Iris pigment epithelial cell (primary cell): ENCODE measurements at regions not wholly inside any gene's neighbourhood (a gene's known extent, or its start where the extent isn't known, plus 50 kb on each side); places are given as distances from the start of the nearest gene placed in this dataset.

Experiments used
- DNase-seq: peaks from one replicate; pipeline ENCODE4 v3.0.0-alpha.2; 2011; ENCODE audit warnings: low read depth

DNA sequence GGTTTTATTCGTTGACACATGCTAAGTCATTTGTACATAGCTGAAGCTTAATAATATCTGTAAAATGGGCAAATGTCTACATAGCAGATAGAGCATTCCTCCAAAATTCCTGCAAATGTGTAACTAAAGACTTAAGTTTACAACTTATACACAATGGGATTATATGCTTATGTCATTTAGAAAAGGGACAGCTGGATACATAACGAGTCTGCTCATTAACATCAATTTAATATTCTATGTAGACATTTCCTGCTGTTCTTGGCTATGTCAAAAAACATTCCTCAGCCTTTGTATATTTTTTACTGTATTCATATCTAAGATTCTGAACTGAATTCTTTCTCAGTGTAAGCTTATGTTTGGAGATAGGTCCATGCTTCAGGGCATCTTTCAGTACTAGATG lies 762.2 kb downstream of the NR2F2 start:
- DNase-seq = no peak

DNA sequence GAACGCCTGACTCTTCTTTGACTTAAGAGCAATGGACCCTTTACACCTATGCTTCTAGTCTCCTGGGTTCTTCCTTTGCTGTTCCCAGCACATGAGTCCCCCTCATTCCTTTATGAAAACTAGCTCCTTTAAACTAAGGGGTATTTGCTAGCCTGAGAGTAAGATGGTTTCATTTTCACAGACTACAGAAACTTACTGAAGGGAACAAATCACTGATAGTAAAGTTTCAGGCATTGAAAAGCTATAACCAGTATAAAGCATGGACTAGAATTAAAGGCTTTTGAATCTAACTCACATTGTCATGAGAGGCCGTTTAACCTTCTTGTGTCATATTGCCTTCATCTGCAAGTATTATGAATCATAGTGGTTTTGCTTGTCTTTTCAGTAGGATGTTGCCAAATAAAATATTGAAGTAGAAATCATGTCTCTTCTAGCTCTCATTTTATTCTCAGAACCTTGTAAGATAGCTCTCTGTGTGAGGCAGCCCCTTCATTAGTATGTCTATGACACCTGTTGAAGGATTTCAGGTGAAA lies 765.9 kb downstream of the NR2F2 start:
- DNase-seq = peak; percentile 3

DNA sequence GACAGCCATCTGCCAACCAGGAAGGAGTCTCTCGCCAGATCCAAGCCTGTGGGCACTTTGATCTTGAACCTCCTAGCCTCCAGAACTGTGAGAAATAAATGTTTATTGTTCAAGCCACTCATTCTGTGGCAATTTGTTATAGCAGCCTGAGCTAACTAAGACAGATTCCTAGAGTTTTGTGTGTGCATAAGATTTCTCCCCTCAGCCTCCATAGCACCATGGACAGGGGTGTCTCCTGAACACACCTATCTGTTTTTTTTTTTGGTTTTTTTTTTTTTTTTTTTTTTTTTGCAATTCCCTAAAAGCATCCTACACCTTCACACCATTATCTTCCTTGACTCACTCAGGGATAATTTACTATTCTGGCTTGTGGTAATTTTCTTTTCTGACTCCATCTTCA lies 768.5 kb downstream of the NR2F2 start:
- DNase-seq = no peak

GRCh38 chr15:97101572-97101971 lies 771.1 kb downstream of the NR2F2 start:
- no peak for DNase-seq

GRCh38 chr15:97114900-97115760 lies 784.6 kb downstream of the NR2F2 start:
- DNase-seq = no peak

DNA sequence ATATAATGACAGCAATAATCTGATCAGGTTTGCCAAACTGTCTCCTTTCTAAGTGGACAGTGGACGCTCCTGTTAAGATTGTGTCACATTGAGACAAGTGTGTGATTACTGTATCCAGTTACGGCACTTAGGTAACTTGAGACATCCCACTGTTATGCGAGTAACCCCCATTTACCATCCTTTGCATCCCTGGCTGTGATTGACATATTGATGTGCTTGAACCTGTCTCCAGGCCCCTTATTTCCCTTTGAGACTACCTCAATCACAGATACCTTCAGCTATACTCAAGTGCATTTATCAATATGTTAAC lies 785.2 kb downstream of the NR2F2 start:
- DNase-seq = no peak

DNA sequence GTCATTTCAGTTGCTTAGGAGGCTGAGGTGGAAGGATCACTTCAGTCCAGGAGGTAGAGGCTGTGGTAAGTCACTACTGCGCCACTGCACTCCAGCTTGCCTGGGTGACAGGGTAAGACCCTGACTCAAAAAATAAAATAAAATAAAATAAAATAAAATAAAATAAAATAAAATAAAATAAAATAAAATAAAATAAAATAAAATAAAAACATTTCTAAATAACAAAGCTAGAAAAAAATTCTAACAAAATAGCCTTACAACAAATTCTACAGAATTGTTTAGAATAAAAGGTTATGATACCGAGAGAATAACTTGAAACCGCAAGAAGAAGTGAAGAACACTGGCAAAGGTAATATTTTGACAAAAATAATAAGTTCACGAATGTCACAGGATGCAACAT lies 794.3 kb downstream of the NR2F2 start:
- DNase-seq = no peak

GRCh38 chr15:97126553-97127233 lies 796.2 kb downstream of the NR2F2 start:
- DNase-seq = no peak

DNA sequence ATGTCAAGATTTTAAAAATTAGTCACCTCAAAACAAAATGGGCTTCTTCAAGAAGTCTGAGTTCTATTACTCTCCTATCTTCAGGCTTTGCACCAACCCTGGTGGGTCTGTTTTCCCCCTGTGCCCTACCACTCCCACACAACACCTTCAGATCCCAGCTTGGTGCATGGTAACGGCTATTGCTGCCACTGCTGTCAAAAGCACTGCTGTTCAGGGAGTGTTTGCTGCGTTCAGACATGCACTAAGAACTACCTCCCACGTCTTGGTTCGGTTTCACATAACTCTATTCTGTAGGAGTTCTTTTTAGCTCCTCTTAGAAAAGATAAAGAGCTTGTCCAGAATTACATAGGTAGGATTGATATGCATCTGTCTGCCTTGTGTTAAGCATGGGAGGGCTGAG lies 799.2 kb downstream of the NR2F2 start:
- no peak for DNase-seq

- no peak for DNase-seq
These were observed 809.7 kb downstream of the NR2F2 start for GRCh38 chr15:97140216-97140615.

GRCh38 chr15:97141360-97141759 lies 810.9 kb downstream of the NR2F2 start:
- no peak for DNase-seq

- no peak for DNase-seq
These were observed 811.4 kb downstream of the NR2F2 start for GRCh38 chr15:97141871-97142270.

DNA sequence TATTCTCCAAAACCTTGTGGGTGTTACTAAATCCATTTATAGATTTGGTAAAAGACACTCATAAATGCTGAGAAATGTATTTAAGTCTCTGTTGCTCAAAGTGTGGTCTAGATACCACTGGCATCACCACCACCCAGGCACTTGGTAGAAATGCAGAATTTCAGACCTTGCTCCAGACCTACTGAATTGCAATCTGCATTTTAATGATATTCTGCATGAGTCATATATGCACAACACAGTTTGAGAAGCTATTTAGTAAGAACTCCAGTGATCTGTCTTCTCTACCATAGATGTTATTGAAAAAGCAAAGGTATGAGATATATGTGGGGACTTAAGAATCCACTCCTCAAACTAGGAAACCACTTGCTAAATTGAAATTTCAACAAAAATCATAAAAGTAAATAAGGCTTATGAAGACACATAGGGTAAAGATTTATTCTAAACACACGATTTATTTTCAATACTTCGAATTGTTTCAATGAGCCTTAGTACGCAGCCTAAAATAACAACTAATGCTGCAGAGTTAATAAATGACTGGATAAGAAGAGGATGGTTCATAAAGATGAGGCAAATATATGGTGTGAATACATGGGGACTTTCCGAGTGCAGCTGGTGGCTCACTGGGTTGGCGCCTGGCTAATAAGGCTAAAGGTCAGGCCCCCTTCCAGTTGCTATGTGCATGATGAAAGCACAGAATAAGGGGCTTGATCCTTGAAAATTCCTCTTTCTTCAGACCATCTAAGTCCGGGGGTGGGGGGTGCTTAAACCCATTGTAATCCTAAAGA lies 813.3 kb downstream of the NR2F2 start:
- DNase-seq = no peak

GRCh38 chr15:97144377-97144711 lies 813.8 kb downstream of the NR2F2 start:
- DNase-seq = no peak

GRCh38 chr15:97146929-97147870 lies 813.3 kb upstream of the ARRDC4 start:
- DNase-seq = no peak

GRCh38 chr15:97153356-97153965 lies 807.0 kb upstream of the ARRDC4 start:
- no peak for DNase-seq

GRCh38 chr15:97156739-97157265 lies 803.7 kb upstream of the ARRDC4 start:
- DNase-seq = peak; percentile 0

DNA sequence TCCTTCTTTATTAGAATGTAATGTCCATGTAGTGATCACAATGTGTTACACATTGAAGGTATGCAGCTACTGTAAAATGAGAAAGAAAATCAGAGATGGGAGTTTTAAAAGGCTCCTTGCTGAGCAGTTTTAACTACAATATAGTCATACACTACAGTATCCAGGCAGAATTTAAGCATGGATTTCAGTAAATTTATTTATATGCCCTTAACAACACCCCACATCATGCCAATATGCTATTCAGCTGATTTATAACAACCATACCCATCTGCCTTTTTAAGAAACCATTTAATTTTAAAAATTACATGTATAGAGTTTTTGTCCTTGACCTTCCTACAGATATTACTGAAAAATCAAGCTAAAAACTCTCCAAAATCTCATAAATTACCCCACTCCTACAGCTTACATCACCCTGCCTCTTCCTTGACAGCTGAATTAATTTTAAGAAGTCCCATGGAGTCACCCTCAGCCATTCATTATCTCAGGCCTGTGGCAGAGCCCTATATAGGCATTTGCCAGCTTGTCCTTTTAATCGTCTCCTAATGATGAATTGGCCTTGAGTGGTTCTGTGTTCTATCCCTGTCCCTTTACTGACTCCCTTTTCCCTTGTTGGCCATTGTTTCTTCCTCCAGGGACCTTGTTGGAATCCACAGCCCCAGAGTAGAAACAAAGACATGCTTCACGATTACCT lies 797.6 kb upstream of the ARRDC4 start:
- no peak for DNase-seq

- no peak for DNase-seq
These were observed 795.3 kb upstream of the ARRDC4 start for GRCh38 chr15:97165205-97165604.

DNA sequence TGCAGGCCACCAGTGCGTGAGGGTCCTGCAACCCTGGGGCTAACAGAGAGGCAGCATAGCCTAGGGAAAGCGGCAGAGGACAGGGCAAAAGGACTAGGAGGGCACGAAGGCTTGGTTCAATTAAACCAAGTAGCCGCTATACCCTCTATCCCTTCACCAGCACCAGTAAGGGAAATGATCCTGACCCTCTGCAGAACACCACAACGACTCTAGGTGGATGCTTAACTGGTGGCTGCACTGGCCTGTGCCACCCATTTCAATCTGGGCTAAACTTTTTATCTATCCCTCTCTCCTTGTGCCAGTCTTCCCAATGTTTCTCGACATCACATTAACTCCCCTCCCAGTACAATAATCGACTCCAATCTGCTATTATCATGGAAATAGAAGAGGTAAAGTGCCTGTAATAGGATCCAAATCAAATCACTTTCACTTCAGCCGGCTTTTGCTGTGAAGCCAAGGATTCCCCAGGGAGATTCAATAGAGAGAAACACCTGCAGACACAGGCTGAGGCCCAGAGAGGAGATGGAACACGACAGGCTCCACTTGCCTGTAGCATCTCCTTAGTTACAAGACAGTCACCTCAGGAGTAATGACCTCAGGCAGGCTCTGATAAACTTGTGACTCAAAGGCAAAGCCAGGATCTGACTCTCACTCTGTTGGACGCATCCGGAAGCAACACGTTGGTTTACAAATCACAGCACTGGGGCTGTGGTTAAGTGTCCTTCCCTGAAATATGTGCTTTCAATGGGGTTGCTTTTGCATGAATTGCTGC lies 791.6 kb upstream of the ARRDC4 start:
- no peak for DNase-seq
